ENCODE measurements at regions not wholly inside any gene's neighbourhood (a gene's known extent, or its start where the extent isn't known, plus 50 kb on each side); places are given as distances from the start of the nearest gene placed in this dataset.

GRCh38 chr13:22091971-22092300, 421.1 kb downstream of the FGF9 start:
- Histone ChIP-seq H3K9me3 (no peaks in the 10 kb centered on the region), H3K4me1 (no peaks in the 10 kb centered on the region), H3K27ac (no peak overlapping the region), H3K36me3 (no peaks in the 10 kb centered on the region), H3K27me3 (no peaks in the 10 kb centered on the region), H3K4me3 (no peak overlapping the region)
- no peak for DNase-seq
- TF ChIP-seq, protein P1, sequence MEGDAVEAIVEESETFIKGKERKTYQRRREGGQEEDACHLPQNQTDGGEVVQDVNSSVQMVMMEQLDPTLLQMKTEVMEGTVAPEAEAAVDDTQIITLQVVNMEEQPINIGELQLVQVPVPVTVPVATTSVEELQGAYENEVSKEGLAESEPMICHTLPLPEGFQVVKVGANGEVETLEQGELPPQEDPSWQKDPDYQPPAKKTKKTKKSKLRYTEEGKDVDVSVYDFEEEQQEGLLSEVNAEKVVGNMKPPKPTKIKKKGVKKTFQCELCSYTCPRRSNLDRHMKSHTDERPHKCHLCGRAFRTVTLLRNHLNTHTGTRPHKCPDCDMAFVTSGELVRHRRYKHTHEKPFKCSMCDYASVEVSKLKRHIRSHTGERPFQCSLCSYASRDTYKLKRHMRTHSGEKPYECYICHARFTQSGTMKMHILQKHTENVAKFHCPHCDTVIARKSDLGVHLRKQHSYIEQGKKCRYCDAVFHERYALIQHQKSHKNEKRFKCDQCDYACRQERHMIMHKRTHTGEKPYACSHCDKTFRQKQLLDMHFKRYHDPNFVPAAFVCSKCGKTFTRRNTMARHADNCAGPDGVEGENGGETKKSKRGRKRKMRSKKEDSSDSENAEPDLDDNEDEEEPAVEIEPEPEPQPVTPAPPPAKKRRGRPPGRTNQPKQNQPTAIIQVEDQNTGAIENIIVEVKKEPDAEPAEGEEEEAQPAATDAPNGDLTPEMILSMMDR (IDR thresholded peaks at IDR 0.05): no peak
- no peak for TF ChIP-seq POLR2A (IDR thresholded peaks at IDR 0.05)

GRCh38 chr13:22092791-22093560, 422.1 kb downstream of the FGF9 start:
- H3K9me3 ChIP-seq: no peaks in the 10 kb centered on the region
- H3K36me3 ChIP-seq: no peaks in the 10 kb centered on the region
- H3K27ac ChIP-seq: no peak overlapping the region
- no peak overlapping the region for H3K4me3 ChIP-seq
- DNase-seq: no peak
- no peaks in the 10 kb centered on the region for H3K27me3 ChIP-seq
- H3K4me1 ChIP-seq: no peaks in the 10 kb centered on the region
- no peak for TF ChIP-seq POLR2A (IDR thresholded peaks at IDR 0.05)
- TF ChIP-seq, protein P1 (IDR thresholded peaks at IDR 0.05): no peak

DNA sequence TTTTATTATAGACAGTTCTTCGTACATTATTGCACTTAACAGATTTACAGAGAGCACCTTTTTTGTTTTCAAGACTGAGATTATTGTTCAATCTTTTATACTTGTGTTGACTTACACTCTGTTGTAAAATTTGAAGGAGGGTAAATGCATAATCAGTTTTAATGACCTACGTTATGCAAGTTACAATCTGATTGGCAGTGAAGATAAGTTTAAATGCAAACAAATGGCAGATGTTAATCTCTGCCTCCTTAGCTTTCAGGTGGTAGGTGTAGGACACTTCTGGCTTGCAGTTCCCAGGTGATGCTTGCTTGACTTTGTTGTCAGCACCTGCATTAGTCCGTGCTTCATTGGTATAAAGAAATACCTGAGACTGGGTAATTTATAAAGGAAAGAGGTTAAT, 424.9 kb downstream of the FGF9 start:
- H3K4me1 ChIP-seq: no peaks in the 10 kb centered on the region
- TF ChIP-seq, protein P1 (IDR thresholded peaks at IDR 0.05): no peak
- no peak for TF ChIP-seq POLR2A (IDR thresholded peaks at IDR 0.05)
- H3K9me3 ChIP-seq: no peaks in the 10 kb centered on the region
- H3K4me3 ChIP-seq: no peak overlapping the region
- H3K36me3 ChIP-seq: no peaks in the 10 kb centered on the region
- no peak for DNase-seq
- H3K27ac ChIP-seq: no peak overlapping the region
- H3K27me3 ChIP-seq: no peaks in the 10 kb centered on the region

- Histone ChIP-seq H3K4me3 (no peak overlapping the region), H3K9me3 (no peaks in the 10 kb centered on the region), H3K4me1 (no peaks in the 10 kb centered on the region), H3K27me3 (no peaks in the 10 kb centered on the region), H3K36me3 (no peaks in the 10 kb centered on the region), H3K27ac (no peak overlapping the region)
- no peak for TF ChIP-seq POLR2A (IDR thresholded peaks at IDR 0.05)
- TF ChIP-seq, protein P1 (IDR thresholded peaks at IDR 0.05): no peak
- no peak for DNase-seq
These were observed 428.7 kb downstream of the FGF9 start for GRCh38 chr13:22099585-22099984.

GRCh38 chr13:22102271-22102670, 431.4 kb downstream of the FGF9 start:
- TF ChIP-seq, protein P1 (IDR thresholded peaks at IDR 0.05): no peak
- no peak for TF ChIP-seq POLR2A (IDR thresholded peaks at IDR 0.05)
- H3K27me3 ChIP-seq: no peaks in the 10 kb centered on the region
- H3K36me3 ChIP-seq: no peaks in the 10 kb centered on the region
- H3K9me3 ChIP-seq: no peaks in the 10 kb centered on the region
- no peak for DNase-seq
- no peak overlapping the region for H3K27ac ChIP-seq
- no peaks in the 10 kb centered on the region for H3K4me1 ChIP-seq
- H3K4me3 ChIP-seq: no peak overlapping the region
